DOHH2 (cell line): ENCODE measurements at regions not wholly inside any gene's neighbourhood (a gene's known extent, or its start where the extent isn't known, plus 50 kb on each side); places are given as distances from the start of the nearest gene placed in this dataset.

Source experiments
- CTCF ChIP-seq: fragments of 200-600 bp; sonication (generic); IDR thresholded peaks from one replicate; pipeline ENCODE4 v1.5.1; 2014; ENCODE audit warnings: antibody characterized with exemption, mild to moderate bottlenecking, low read depth, low read length; ENCODE audit not compliant: poor library complexity, severe bottlenecking
- EZH2phosphoT487 ChIP-seq: fragments of 200-600 bp; sonication (generic); IDR thresholded peaks from 2 replicates; pipeline ENCODE4 v1.6.1; 2017; ENCODE audit warnings: borderline replicate concordance, mild to moderate bottlenecking, antibody characterized with exemption, low read length, moderate library complexity, mixed read lengths

- TF ChIP-seq CTCF (no peak), EZH2phosphoT487 (no peak)
These were observed 604.0 kb upstream of the SALL1 start for GRCh38 chr16:51755039-51755501.
